Small intestine (tissue), 7 donors: ENCODE measurements at regions not wholly inside any gene's neighbourhood (a gene's known extent, or its start where the extent isn't known, plus 50 kb on each side); places are given as distances from the start of the nearest gene placed in this dataset.

Source experiments
- DNase-seq, 2 donors: peaks; one replicate each; pipeline versions ENCODE4 v3.0.0 to v3.0.0-alpha.2; 2013
- FAIRE-seq: peaks from 2 replicates; lab custom pipeline; 2012; peaks lifted over from hg19 to GRCh38; lab: Jason Lieb, UNC
- H3K27ac ChIP-seq, 3 donors: one replicate each; pipeline ENCODE4 v1.5.1; 2013; ENCODE audit warnings: low read length in 2 of 3, mild to moderate bottlenecking in 2 of 3, control low read depth in 1 of 3, inconsistent platforms in 1 of 3, low read depth in 1 of 3, moderate library complexity in 1 of 3
- H3K27me3 ChIP-seq, 3 donors: one replicate each; pipeline ENCODE4 v1.6.1; 2013; ENCODE audit warnings: low read length in 3 of 3, inconsistent platforms in 1 of 3; ENCODE audit not compliant: control insufficient read depth in 3 of 3, insufficient read depth in 3 of 3
- H3K36me3 ChIP-seq, 3 donors: one replicate each; pipeline ENCODE4 v1.6.1; 2013; ENCODE audit warnings: low read length in 3 of 3, inconsistent platforms in 1 of 3, low read depth in 1 of 3, mild to moderate bottlenecking in 1 of 3, moderate library complexity in 1 of 3; ENCODE audit not compliant: control insufficient read depth in 3 of 3, insufficient read depth in 2 of 3
- H3K4me1 ChIP-seq, 3 donors: one replicate each; pipeline ENCODE4 v1.6.1; 2013; ENCODE audit warnings: low read length in 2 of 3, inconsistent platforms in 1 of 3, low read depth in 1 of 3, mild to moderate bottlenecking in 1 of 3, moderate library complexity in 1 of 3; ENCODE audit not compliant: control insufficient read depth in 3 of 3, insufficient read depth in 2 of 3
- H3K4me3 ChIP-seq, 3 donors: one replicate each; pipeline ENCODE4 v1.5.1; 2013; ENCODE audit warnings: low read length in 3 of 3, control low read depth in 1 of 3, inconsistent platforms in 1 of 3, low read depth in 1 of 3, mild to moderate bottlenecking in 1 of 3, moderate library complexity in 1 of 3
- H3K9me3 ChIP-seq, 2 donors: one replicate each; pipeline ENCODE4 v1.6.1; 2013; ENCODE audit warnings: low read depth in 1 of 2, low read length in 1 of 2; ENCODE audit not compliant: control insufficient read depth in 2 of 2, insufficient read depth in 1 of 2
- WGBS, 3 donors: extraction: QIAGEN DNeasy Blood & Tissue Kit; methylation state at CpG; one replicate each; pipeline ENCODE4 v1.1.7; 2013; 5-methylcytosine and 5-hydroxymethylcytosine counted together
- donor health status: healthy with polysubstance abuse.
- donor health status: control.
- donor health status: control.
- donor health status: Bipolar disorder and iron deficiency.
- donor health status: healthy.

DNA sequence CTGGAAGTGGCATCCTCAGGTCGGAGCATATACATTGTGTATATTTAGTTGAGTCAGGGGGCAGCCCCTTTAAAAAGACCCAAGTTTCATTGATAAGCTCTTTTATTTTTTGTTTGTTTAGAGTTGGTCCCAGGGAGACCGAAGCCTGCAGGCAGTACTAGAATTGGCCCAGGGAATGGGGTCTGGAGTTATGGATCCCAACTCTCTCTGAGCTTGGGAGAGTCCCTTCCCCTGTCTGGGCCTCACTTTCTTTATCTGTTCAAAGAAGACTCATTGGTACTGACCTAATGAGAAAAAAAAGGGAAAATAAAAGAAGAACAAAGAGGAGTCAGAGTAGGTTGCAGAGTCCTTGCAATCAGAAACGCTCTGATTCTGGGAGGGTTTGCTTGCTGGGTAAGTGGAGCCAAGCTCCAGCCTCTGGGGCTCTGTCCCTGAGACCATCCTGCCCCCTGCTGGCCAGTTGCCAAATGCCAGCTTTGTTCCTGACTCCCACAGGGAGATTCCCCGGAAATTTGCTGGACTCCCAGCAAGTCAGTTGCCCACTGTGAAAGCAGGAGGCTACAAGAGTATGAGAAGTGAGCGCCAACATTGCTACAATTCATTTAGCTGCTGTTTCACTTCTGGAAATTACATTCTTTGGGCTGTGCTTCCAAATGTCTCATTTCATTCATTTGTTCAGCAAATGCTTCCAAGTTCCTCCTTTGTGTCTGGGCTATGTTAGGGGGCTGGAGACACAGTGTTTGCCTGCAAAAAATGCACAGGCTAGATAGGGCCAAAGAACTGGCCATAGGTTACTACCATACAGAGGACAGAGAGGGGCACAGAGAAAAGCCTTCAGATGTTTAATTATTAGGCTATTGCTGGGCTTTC is 156.2 kb downstream of the MELK start:
- 33 to 39% (median 38%) methylated on average over 5 of the region's 5 CpGs for WGBS, 3 donors
- Histone ChIP-seq H3K27me3 (peaks cover 0 to 6% (median 0%) of the 10 kb centered on the region in 3 donors), H3K4me1 (no peaks in the 10 kb centered on the region), H3K9me3 (no peaks in the 10 kb centered on the region), H3K27ac (no peak overlapping the region), H3K36me3 (no peaks in the 10 kb centered on the region), H3K4me3 (no peak overlapping the region)
- FAIRE-seq (no peak), DNase-seq (peak; percentile 65 to 81)

DNA sequence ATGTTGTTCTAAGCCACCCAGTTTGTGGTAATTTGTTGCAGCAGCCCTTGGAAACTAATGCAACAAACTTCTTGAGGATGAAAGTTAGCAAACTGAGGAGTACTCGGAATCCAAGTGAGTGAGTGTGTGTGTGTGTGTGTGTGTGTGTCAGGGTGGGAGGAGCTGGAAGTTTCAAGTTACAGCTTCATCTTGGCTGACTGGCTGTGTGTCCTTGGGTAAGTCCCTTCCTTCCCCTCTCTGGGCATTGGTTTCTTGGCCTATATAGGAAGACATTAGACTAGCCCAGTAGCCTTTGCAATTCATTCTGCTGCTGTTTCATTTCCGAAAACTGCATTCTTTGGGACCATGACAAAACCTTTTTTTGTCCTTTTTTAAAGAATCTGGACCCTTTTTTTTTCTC is 157.2 kb downstream of the MELK start:
- Histone ChIP-seq H3K4me1 (no peaks in the 10 kb centered on the region), H3K36me3 (no peaks in the 10 kb centered on the region), H3K27me3 (peaks cover 0 to 6% (median 0%) of the 10 kb centered on the region in 3 donors), H3K9me3 (no peaks in the 10 kb centered on the region), H3K27ac (no peak overlapping the region), H3K4me3 (no peak overlapping the region)
- FAIRE-seq (no peak), DNase-seq (no peak)
- 80 to 90% (median 87%) methylated on average over 2 of the region's 2 CpGs for WGBS, 3 donors

DNA sequence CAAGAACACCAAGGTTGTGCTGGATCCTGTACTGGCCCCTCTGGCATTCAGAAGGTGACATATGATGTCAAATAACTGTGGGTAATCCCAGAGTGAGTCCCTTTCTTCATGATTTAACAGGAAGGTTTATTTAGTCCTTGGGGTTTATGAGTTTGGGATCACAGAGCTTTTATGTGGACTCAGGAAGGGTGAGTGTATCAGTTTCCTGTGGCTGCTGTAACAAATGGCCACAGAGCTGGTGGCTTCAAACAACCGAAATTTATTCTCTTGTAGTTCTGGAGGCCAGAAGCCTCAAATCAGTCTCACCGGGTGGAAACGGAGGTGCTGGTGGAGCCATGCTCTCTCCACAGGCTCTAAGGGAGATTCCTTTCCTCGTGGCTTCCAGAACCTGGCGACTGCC is 157.7 kb downstream of the MELK start:
- Histone ChIP-seq H3K27ac (no peak overlapping the region), H3K9me3 (no peaks in the 10 kb centered on the region), H3K27me3 (peaks cover 0 to 6% (median 0%) of the 10 kb centered on the region in 3 donors), H3K36me3 (no peaks in the 10 kb centered on the region), H3K4me3 (no peak overlapping the region), H3K4me1 (no peaks in the 10 kb centered on the region)
- WGBS, 3 donors: 81 to 87% (median 84%) methylated on average over 5 of the region's 5 CpGs
- no peak for FAIRE-seq
- DNase-seq: no peak

DNA sequence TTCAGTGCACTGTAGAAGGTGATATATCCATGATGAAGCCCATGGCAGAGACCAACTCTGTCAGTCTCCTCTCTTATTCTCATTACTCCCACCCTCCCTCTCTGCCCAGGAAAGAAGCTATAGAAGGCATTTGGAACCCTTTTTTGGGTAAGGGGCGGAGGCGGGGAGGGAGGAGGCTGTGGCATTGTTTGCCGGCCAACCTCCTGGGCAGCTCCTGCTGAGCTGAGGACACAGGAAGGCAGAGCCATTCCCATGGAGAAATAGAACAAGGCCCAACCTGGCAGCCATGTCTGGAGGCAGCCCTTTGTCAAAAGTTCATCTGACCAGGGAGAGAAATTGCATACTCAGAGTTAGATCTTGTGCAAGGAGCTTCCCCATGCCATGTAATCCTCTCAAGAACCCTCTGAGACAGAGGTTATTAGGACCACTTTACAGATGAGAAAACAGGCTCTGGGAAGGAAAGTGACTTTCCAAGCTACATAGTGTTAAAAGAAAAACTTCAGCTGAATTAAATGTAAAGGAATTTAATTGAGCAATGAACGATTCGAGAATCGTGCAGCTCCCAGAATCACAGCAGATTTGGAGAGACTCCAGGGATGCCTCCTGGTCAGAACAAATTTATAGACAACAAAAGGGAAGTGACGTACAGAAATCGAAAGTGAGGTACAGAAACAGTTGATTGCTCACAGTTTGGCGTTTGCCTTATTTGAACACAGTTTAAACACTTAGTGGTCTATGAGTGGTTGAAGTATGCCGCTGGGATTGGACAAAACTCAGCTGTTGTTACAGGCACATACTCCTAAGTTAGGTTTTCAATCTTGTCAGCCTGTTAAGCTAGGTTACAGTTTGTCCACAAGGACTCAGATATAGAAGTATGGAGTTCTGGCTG is 158.6 kb downstream of the MELK start:
- Histone ChIP-seq H3K27me3 (peaks cover 0 to 10% (median 0%) of the 10 kb centered on the region in 3 donors), H3K4me1 (no peaks in the 10 kb centered on the region), H3K4me3 (no peak overlapping the region), H3K27ac (no peak overlapping the region), H3K36me3 (no peaks in the 10 kb centered on the region), H3K9me3 (no peaks in the 10 kb centered on the region)
- no peak for FAIRE-seq
- 66 to 80% (median 74%) methylated on average over 10 of the region's 10 CpGs for WGBS, 3 donors
- DNase-seq: no peak

DNA sequence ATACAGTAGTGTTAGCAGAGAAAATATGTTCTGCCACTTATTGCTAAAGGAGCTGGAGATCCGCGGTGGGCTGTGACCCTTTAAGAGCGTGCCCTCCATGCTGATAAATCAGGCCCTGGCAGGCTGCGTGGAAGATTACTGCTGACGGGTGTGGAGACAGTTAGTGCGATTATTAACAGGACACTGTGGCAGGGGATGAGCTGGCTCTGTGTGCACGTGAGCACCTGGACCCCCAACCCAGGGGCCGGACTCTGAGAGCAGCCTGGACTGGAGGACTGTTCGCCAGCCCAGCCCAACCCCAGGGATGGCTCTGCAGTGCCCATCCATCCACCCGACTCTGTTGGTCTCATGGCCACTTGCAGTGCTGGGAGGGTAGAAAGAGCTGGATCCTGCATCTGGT is 162.0 kb downstream of the MELK start:
- no peak overlapping the region for H3K27ac ChIP-seq
- peaks cover 2 to 33% (median 10%) of the 10 kb centered on the region in 3 donors for H3K27me3 ChIP-seq
- FAIRE-seq: no peak
- no peak overlapping the region for H3K4me3 ChIP-seq
- H3K9me3 ChIP-seq: no peaks in the 10 kb centered on the region
- WGBS, 3 donors: 56 to 61% (median 61%) methylated on average over 10 of the region's 10 CpGs
- no peaks in the 10 kb centered on the region for H3K4me1 ChIP-seq
- DNase-seq: no peak
- H3K36me3 ChIP-seq: no peaks in the 10 kb centered on the region

- Histone ChIP-seq H3K9me3 (no peaks in the 10 kb centered on the region), H3K27ac (no peak overlapping the region), H3K27me3 (peaks cover 8 to 49% (median 28%) of the 10 kb centered on the region in 3 donors), H3K4me3 (no peak overlapping the region), H3K36me3 (no peaks in the 10 kb centered on the region), H3K4me1 (no peaks in the 10 kb centered on the region)
- DNase-seq: no peak
- FAIRE-seq: no peak
- 57 to 75% (median 59%) methylated on average over 5 of the region's 5 CpGs for WGBS, 3 donors
Observed at GRCh38 chr9:36736648-36737047, 164.0 kb downstream of the MELK start.

- WGBS, 3 donors: 61 to 67% (median 65%) methylated on average over 11 of the region's 11 CpGs
- DNase-seq (no peak), FAIRE-seq (no peak)
- H3K4me1 ChIP-seq: no peaks in the 10 kb centered on the region
- no peak overlapping the region for H3K27ac ChIP-seq
- no peaks in the 10 kb centered on the region for H3K36me3 ChIP-seq
- H3K27me3 ChIP-seq: peaks cover 8 to 49% (median 30%) of the 10 kb centered on the region in 3 donors
- H3K9me3 ChIP-seq: no peaks in the 10 kb centered on the region
- no peak overlapping the region for H3K4me3 ChIP-seq
Observed at GRCh38 chr9:36738318-36738976, 165.8 kb downstream of the MELK start.
